Activated naive CD8-positive, alpha-beta T cell treated with anti-CD3 and anti-CD28 coated beads, Interleukin-2, amount 10 ng/mL, durations not matched to agents 7 days and 5 days (primary cell): ENCODE measurements at regions not wholly inside any gene's neighbourhood (a gene's known extent, or its start where the extent isn't known, plus 50 kb on each side); places are given as distances from the start of the nearest gene placed in this dataset.
"Not testable (repeated sequence)": the region's sequence is repeated elsewhere in the genome, so short reads cannot be mapped to it uniquely, and the experiment has no call there.

Experiments used
- ATAC-seq: fragments of 150-1000 bp; cut with Tn5 transposase; one replicate; pipeline ENCODE4 v1.10.0; 2021; ENCODE audit warnings: low read depth, moderate library complexity
- POLR2A ChIA-PET: fragments of 350-600 bp; sonication (Branson Sonifier 250); formaldehyde crosslinking; loops from one replicate; lab custom pipeline; 2021; ENCODE audit warnings: antibody characterized with exemption; lab: Charles Lee
- DNase-seq: peaks from one replicate; pipeline ENCODE4 v3.0.0; 2021
- H3K27ac Mint-ChIP-seq: one replicate; pipeline ENCODE4 v1.8.0; 2022; ENCODE audit warnings: mild to moderate bottlenecking, mixed read lengths
- H3K27me3 Mint-ChIP-seq: one replicate; pipeline ENCODE4 v1.8.0; 2022; ENCODE audit warnings: mild to moderate bottlenecking, moderate library complexity, mixed read lengths
- H3K36me3 Mint-ChIP-seq: one replicate; pipeline ENCODE4 v1.8.0; 2021; ENCODE audit warnings: mild to moderate bottlenecking, mixed read lengths
- H3K4me1 Mint-ChIP-seq: one replicate; pipeline ENCODE4 v1.8.0; 2021; ENCODE audit warnings: mixed read lengths
- H3K4me3 Mint-ChIP-seq: one replicate; pipeline ENCODE4 v1.8.0; 2022; ENCODE audit warnings: mild to moderate bottlenecking, moderate library complexity, mixed read lengths
- H3K9me3 Mint-ChIP-seq: one replicate; pipeline ENCODE4 v1.8.0; 2021; ENCODE audit warnings: mixed read lengths

DNA sequence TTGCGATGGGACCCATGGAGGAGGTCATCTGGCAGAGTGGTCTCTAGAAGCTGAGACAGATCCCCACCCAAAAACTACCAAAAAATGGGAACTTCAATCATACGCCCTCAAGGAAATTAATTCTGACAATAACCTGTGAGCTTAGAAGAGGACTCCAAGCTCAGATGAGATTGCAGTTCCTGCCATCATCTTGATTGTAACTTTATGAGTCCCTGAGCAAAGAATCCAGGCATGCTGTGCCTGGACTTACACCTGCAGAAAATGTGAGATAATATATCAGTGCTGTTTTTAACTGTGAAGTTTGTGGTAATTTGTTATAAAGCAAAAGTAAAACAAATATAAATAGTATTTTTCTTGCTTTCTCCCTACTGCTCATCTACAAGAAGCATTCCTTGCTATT is 299.6 kb upstream of the MBL2 start:
- ATAC-seq, result no peak
- Mint-ChIP-seq H3K4me1 (no peaks in the 10 kb centered on the region), H3K27me3 (no peaks in the 10 kb centered on the region), H3K9me3 (peaks cover 3% of the 10 kb centered on the region), H3K27ac (no peak overlapping the region), H3K4me3 (no peak overlapping the region), H3K36me3 (no peaks in the 10 kb centered on the region)
- no peak for DNase-seq
- POLR2A ChIA-PET, result no interaction called here

DNA sequence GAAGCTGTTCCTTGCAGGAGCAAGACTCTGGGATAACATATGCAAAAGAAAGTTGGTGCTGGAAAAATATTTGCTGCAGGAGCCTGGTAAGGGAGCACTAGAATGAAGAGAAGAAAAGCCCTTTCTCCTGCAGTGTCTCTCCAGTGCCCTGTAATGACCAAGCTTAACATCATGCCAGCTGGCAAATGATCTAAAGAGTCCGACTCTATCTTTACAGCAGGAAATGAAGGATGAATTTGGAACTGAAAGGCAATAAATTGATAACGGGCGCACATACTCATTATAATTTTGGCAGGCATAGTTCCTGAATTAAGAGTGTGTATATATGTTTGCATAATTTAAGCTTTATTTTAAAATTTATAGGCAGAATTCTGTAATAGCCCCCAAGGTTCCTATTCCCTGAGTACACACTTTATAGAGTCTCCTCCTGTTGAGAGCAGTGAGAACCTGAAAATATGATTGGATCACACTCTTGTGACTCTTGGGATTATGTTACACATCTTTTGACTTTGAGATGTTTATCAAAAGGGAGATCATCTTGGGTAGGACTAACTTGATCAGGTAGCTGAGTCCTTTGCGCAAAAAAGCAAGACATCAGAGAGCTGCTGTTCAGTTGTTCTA is 299.0 kb upstream of the MBL2 start:
- Mint-ChIP-seq H3K36me3 (no peaks in the 10 kb centered on the region), H3K27ac (no peak overlapping the region), H3K27me3 (no peaks in the 10 kb centered on the region), H3K9me3 (peaks cover 3% of the 10 kb centered on the region), H3K4me3 (no peak overlapping the region), H3K4me1 (no peaks in the 10 kb centered on the region)
- DNase-seq, result no peak
- no peak for ATAC-seq
- POLR2A ChIA-PET, result no interaction called here

DNA sequence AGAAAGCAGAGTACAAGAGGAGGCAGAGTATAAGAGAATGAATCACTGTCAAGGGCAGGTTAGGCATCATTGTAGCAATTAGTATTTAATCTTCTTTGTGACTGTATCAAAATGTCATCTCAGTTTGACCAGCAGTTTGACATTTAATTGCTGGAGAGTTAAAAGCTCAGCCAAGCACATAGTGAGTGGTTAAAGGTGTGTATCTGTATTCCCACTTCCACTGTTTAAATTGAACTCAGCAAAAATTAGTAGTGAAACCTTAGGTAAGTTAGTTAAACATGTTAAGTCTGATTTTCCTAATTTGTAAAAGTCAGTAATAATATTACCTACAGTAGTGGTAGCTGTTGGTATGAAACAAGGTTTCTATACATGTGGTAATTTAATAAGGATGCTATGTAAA is 296.4 kb upstream of the MBL2 start:
- H3K27me3 Mint-ChIP-seq, result no peaks in the 10 kb centered on the region
- POLR2A ChIA-PET, result no interaction called here
- peaks cover 3% of the 10 kb centered on the region for H3K9me3 Mint-ChIP-seq
- no peaks in the 10 kb centered on the region for H3K36me3 Mint-ChIP-seq
- DNase-seq, result no peak
- ATAC-seq, result no peak
- no peak overlapping the region for H3K4me3 Mint-ChIP-seq
- H3K27ac Mint-ChIP-seq, result no peak overlapping the region
- H3K4me1 Mint-ChIP-seq, result no peaks in the 10 kb centered on the region

DNA sequence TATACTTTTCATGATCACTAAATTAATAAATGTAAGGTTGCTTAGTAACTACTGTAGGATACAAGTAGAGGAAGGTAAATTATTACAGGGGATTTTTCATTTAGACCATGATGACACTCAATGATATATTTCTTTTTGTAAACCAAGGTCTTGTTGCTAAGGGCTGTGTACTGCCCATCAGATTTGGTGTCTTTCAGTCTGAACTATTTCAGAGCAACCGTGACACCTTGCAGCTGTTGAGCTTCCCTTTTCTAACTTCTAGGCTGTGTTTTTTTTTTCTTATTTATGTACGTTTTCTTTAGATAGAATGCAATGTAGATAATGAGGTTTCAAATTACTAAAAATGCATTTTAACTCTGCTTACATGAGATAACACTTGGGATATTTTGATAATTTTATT is 292.0 kb upstream of the MBL2 start:
- H3K4me3 Mint-ChIP-seq, result no peak overlapping the region
- no peak overlapping the region for H3K27ac Mint-ChIP-seq
- peaks cover 6% of the 10 kb centered on the region for H3K9me3 Mint-ChIP-seq
- POLR2A ChIA-PET, result no interaction called here
- H3K27me3 Mint-ChIP-seq, result no peaks in the 10 kb centered on the region
- no peaks in the 10 kb centered on the region for H3K4me1 Mint-ChIP-seq
- no peak for ATAC-seq
- H3K36me3 Mint-ChIP-seq, result no peaks in the 10 kb centered on the region
- DNase-seq, result no peak

DNA sequence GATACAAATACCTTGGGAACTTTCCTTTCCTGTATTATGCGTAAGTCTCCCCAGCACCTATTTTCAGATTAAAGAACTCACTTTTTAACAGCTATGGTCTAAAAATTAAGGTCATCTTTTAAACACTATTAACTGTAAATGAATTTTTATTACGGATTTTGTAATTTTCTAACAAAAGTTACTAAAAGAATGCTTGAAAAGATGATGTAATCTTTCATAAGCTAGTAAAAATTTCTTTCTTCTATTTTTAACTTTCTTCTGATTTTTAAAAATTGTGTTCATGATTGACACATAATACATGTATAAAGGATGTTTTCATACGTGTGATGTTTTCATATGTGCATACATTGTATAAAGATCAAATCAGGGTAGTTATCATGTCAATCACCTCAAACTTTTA is 291.2 kb upstream of the MBL2 start:
- Mint-ChIP-seq H3K4me3 (no peak overlapping the region), H3K9me3 (peaks cover 7% of the 10 kb centered on the region), H3K36me3 (no peaks in the 10 kb centered on the region), H3K27me3 (no peaks in the 10 kb centered on the region), H3K27ac (no peak overlapping the region), H3K4me1 (no peaks in the 10 kb centered on the region)
- DNase-seq, result no peak
- POLR2A ChIA-PET, result no interaction called here
- no peak for ATAC-seq

DNA sequence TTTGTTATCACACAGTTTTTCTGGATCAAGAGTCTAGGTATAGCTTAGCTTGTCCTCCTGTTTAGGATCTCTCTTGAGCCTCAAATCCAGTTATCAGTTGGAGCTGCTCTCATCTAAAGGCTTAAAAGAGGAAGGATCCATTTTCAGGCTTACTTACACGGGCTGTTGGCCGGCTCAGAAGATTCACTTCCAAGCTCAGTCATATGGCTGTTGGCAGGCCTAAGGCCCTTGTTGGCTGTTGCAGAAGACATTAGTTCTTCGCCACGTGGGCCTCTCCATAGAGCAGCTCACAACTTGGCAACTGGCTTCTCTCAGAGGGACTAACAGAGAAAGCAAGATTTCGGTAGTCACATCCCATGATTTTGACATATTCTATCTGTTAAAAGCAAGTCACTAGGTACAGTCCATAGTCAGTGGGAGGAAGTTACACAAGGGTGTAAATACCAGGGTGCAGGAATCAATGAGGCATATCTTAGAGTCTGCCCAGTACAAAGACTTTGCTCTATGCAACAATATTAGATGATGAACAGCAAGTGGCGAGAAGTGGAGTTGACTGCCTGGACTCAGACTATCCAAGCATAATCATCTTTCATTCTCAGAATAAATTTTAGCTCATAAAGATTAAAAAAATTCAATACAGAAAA is 280.1 kb upstream of the MBL2 start:
- no peaks in the 10 kb centered on the region for H3K4me1 Mint-ChIP-seq
- ATAC-seq, result no peak
- no peak for DNase-seq
- no peak overlapping the region for H3K27ac Mint-ChIP-seq
- no peaks in the 10 kb centered on the region for H3K36me3 Mint-ChIP-seq
- H3K9me3 Mint-ChIP-seq, result no peaks in the 10 kb centered on the region
- POLR2A ChIA-PET, result no interaction called here
- H3K27me3 Mint-ChIP-seq, result no peaks in the 10 kb centered on the region
- H3K4me3 Mint-ChIP-seq, result no peak overlapping the region

DNA sequence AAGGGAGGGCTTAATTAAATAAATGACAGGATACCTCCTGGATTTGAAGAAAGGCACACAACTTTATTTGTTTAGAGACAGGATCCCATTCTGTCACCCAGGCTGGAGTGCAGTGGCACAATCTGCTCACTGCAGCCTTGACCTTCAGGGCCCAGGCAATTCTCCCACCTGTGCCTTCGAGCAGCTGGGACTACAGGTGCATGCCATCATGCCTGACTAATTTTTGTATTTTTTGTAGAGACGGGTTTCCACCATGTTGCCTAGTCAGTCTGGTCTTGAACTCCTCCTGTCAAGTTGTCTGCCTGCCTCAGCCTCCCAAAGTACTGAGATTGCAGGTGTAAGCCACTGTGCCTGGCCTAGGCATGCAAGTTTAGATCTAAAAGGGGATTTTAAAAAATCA is 272.7 kb upstream of the MBL2 start:
- ATAC-seq, result no peak
- Mint-ChIP-seq H3K27ac (no peak overlapping the region), H3K4me1 (no peaks in the 10 kb centered on the region), H3K4me3 (no peak overlapping the region), H3K9me3 (no peaks in the 10 kb centered on the region), H3K27me3 (no peaks in the 10 kb centered on the region), H3K36me3 (no peaks in the 10 kb centered on the region)
- POLR2A ChIA-PET, result no interaction called here
- no peak for DNase-seq

DNA sequence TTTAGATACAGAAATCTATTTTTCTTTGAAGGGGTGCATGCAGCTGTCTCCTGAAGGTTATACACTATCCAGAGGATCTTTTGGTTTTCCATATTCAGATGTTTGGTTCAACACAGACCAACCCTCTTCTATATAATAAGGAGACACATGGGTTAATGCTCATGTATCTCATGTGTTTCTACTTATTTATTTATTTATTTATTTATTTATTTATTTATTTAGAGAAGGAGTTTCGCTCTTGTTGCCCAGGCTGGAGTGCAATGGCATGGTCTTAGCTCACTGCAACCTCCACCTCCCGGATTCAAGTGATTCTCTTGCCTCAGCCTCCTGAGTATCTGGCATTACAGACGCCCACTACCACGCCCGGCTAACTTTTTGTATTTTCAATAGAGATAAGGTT is 263.2 kb upstream of the MBL2 start:
- H3K9me3 Mint-ChIP-seq, H3K4me3 Mint-ChIP-seq, H3K27ac Mint-ChIP-seq, H3K27me3 Mint-ChIP-seq, ATAC-seq, POLR2A ChIA-PET, DNase-seq, H3K4me1 Mint-ChIP-seq, H3K36me3 Mint-ChIP-seq: not testable (repeated sequence)

DNA sequence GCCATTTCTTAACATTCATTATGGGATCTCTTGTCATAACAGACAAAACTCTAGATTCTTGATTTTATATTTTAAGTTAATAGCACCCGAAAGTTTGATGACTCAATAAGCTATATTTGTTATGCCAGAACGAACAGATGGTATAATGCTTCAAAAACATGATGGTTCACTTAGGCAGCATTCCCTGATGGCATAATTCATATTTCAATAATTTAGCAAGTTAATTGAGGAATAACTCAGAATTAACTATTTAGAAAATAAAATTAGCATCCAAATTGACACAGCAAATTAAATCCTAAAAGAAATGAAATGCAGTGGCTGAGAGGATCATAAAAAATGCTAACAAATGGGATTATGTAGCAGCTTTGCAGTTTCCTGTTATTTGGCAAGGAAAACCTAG is 260.8 kb upstream of the MBL2 start:
- ATAC-seq (no peak), DNase-seq (no peak)
- POLR2A ChIA-PET, result no interaction called here
- Mint-ChIP-seq H3K27me3 (no peaks in the 10 kb centered on the region), H3K4me3 (no peak overlapping the region), H3K36me3 (no peaks in the 10 kb centered on the region), H3K9me3 (no peaks in the 10 kb centered on the region), H3K4me1 (no peaks in the 10 kb centered on the region), H3K27ac (no peak overlapping the region)

DNA sequence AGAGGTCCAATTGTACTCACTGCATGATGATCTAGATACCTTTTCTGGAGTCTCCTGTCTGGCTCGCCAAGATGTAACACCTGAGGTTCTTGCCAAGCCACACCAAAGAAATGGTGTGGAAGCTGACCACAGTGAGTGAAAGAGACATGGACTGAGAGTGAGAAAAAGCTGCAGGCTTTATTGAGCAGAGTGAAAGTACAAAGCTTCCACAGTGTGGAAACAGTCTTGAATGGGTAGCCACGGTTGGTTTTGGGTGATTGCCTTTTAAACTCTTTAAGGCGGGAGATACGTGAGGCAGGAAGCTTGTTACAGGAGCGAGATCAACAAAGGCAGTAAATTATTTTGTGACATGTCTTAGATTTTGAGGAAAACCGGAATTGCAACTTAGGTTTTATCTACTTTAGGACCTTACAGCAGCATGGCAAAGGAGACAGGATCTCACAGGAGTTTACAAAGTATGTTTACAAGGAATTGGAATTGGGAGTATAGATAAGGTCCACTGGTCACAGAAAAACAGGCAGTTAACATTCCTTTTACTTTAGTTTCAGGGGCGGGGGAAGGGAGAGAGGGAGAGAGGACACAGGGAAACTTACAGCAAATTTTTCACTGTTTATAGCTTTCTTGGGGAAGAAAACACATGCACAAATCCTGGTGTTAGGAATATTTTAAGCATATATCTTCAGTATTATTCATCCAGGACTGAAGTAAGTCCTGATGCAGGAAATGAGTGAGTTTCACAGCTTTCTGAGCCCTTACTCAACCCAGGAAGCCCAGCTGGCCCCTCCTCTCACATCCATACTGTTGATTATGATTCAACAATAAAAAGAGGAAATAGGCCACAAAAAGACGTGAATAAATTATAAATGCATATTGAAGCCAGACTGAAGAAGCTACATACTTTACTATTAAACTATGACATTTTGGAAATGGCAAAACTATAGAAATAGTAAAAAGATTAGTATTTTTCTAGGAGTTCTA is 257.6 kb upstream of the MBL2 start:
- H3K9me3 Mint-ChIP-seq, H3K36me3 Mint-ChIP-seq, DNase-seq, H3K27ac Mint-ChIP-seq, POLR2A ChIA-PET, H3K27me3 Mint-ChIP-seq, H3K4me1 Mint-ChIP-seq, H3K4me3 Mint-ChIP-seq, ATAC-seq: not testable (repeated sequence)

DNA sequence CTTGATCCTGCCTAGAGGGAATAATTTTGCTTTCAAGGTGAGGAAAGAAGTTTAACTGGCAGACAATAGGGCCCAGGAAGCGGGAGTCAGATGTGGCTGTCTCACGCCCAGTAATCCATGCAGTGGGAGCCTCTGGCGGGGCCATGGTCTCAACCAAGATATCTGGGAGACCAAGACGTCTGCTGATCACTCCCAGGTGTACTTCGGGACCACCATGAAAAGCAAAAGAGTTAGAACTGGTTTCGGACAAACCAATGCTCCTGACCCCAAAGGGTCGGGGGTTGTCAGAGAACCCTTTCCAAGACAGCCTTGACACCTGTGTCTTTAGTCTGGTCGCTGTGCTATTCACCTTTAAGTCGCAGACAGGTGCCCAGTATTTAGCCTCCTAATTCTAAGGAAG is 256.9 kb upstream of the MBL2 start:
- Mint-ChIP-seq H3K9me3 (no peaks in the 10 kb centered on the region), H3K27me3 (no peaks in the 10 kb centered on the region), H3K27ac (no peak overlapping the region), H3K36me3 (no peaks in the 10 kb centered on the region), H3K4me1 (no peaks in the 10 kb centered on the region), H3K4me3 (no peak overlapping the region)
- DNase-seq (no peak), ATAC-seq (no peak)
- POLR2A ChIA-PET, result no interaction called here

DNA sequence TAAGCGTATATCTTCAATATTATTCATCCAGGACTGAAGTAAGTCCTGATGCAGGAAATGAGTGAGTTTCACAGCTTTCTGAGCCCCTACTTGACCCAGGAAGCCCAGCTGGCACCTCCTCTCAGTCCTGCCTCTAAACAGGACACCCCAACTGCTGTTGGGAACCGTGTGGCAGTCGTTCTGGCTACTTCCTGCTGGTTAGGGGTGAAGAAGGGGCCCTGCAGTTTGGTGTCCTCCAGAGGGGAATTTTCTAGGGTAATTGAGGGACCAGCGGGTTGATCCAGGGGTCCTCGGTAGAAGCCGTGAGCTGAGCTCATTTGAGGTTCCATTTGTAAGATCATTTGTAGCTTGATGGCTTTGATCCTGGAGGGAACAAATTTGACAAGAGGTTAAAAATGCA is 253.2 kb upstream of the MBL2 start:
- H3K27ac Mint-ChIP-seq, H3K9me3 Mint-ChIP-seq, H3K27me3 Mint-ChIP-seq, DNase-seq, H3K36me3 Mint-ChIP-seq, H3K4me3 Mint-ChIP-seq, POLR2A ChIA-PET, H3K4me1 Mint-ChIP-seq, ATAC-seq: not testable (repeated sequence)

DNA sequence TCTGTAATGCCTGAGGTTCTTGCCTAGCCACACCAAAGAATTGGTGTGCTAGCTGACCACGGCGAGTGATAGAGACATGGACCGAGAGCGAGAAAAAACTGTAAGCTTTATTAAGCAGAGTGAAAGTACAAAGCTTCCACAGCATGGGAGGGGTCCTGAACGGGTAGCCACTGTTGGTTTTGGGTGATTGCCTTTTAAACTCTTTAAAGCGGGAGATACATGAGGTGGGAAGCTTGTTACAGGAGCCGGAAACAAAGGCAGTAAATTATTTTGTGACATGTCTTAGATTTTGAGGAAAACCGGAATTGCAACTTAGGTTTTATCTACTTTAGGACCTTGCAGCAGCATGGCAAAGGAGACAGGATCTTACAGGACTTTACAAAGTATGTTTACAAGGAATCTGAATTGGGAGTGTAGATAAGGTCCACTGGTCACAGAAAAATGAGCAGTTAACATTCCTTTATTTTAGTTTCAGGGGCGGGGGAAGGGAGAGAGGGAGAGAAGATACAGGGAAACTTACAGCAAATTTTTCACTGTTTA is 252.7 kb upstream of the MBL2 start:
- POLR2A ChIA-PET, result no interaction called here
- ATAC-seq (no peak), DNase-seq (no peak)
- no peaks in the 10 kb centered on the region for H3K4me1 Mint-ChIP-seq
- no peaks in the 10 kb centered on the region for H3K36me3 Mint-ChIP-seq
- H3K27ac Mint-ChIP-seq, result no peak overlapping the region
- no peaks in the 10 kb centered on the region for H3K9me3 Mint-ChIP-seq
- no peak overlapping the region for H3K4me3 Mint-ChIP-seq
- H3K27me3 Mint-ChIP-seq, result no peaks in the 10 kb centered on the region

DNA sequence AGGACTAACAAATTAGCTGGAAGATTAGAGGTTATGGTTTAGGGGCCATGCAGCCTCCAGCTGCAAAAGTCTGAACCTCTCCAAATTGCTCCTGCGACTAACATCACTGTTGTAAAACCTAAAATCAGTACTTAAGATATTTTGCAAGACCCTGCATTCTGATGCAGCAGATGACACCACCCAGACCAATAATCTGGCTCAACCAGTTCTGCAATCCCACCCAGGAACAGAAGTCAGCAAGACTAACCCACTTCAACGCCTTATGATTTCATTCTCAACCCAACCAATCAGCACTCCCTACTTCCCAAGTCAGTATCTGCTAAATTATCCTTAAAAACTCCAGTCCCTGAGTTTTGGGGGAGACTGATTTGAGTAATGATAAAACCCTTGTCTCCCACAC is 250.8 kb upstream of the MBL2 start:
- Mint-ChIP-seq H3K4me1 (no peaks in the 10 kb centered on the region), H3K36me3 (no peaks in the 10 kb centered on the region), H3K27ac (no peak overlapping the region), H3K27me3 (no peaks in the 10 kb centered on the region), H3K4me3 (no peak overlapping the region), H3K9me3 (no peaks in the 10 kb centered on the region)
- POLR2A ChIA-PET, result no interaction called here
- DNase-seq (no peak), ATAC-seq (no peak)
